GM12878 (cell line): ENCODE measurements at regions not wholly inside any gene's neighbourhood (a gene's known extent, or its start where the extent isn't known, plus 50 kb on each side); places are given as distances from the start of the nearest gene placed in this dataset.

Experiments used
- CTCF ChIP-seq, 3 experiments: IDR thresholded peaks in 2 of 3; conservative IDR thresholded peaks in 1 of 3; 2 replicates each; pipeline ENCODE4 v1.5.1; 2011; ENCODE audit warnings: low read depth in 3 of 3, low read length in 3 of 3, mild to moderate bottlenecking in 3 of 3, control low read depth in 2 of 3, moderate library complexity in 2 of 3, inconsistent platforms in 1 of 3, mixed read lengths in 1 of 3; ENCODE audit not compliant: control insufficient read depth in 2 of 3, insufficient read depth in 1 of 3; ENCODE audit errors: extremely low read depth in 1 of 3
- IKZF1 ChIP-seq: fragments of 450-650 bp; conservative IDR thresholded peaks from 2 replicates; pipeline ENCODE4 v1.6.1; 2017; ENCODE audit warnings: antibody characterized with exemption, mild to moderate bottlenecking
- NFYB ChIP-seq: IDR thresholded peaks from 2 replicates; pipeline ENCODE4 v1.6.1; 2011; ENCODE audit warnings: low read depth, mild to moderate bottlenecking, low read length, improper control_type of control experiment, moderate library complexity; ENCODE audit not compliant: insufficient read depth
- SREBF1 ChIP-seq: IDR thresholded peaks from 2 replicates; pipeline ENCODE4 v1.6.1; 2012; ENCODE audit warnings: mild to moderate bottlenecking, low read length

GRCh38 chr20:12086359-12086758 is 168.7 kb downstream of the BTBD3 start:
- TF ChIP-seq SREBF1, result no peak
- TF ChIP-seq CTCF (IDR thresholded peaks at IDR 0.05 in 2 of 3, conservative IDR thresholded peaks at IDR 0.05 in 1 of 3; ENCODE audit: control insufficient read depth in 2 of 3, extremely low read depth in 1 of 3, insufficient read depth in 1 of 3, low read depth in 3 of 3, low read length in 3 of 3), result no peak
- TF ChIP-seq IKZF1, result no peak
- no peak for TF ChIP-seq NFYB
